Endothelial cell of umbilical vein (primary cell): ENCODE measurements at regions not wholly inside any gene's neighbourhood (a gene's known extent, or its start where the extent isn't known, plus 50 kb on each side); places are given as distances from the start of the nearest gene placed in this dataset.

Experiments
- BruUV-seq: library from RNA; stranded (reverse); fragments of 400-500 nt; replicated peaks from 2 replicates; lab custom pipeline; 2021; lab: Mats Ljungman, UMichigan
- CTCF ChIA-PET: fragments of 300-600, 350-600 bp; sonication (Branson Sonifier 250); formaldehyde crosslinking; loops from one replicate; lab custom pipeline; 2021; ENCODE audit warnings: antibody characterized with exemption, inconsistent platforms; lab: Charles Lee
- POLR2A ChIA-PET: fragments of 300-600, 350-600 bp; sonication (Branson Sonifier 250); formaldehyde crosslinking; loops from one replicate; lab custom pipeline; 2021; ENCODE audit warnings: antibody characterized with exemption, inconsistent platforms; lab: Charles Lee
- DNase-seq: peaks from one replicate; pipeline ENCODE4 v3.0.0-alpha.2; 2011; ENCODE audit warnings: low read depth, low spot score
- FAIRE-seq: peaks from 2 replicates; lab custom pipeline; 2011; peaks lifted over from hg19 to GRCh38; lab: Jason Lieb, UNC
- H2AFZ ChIP-seq: 2 replicates; pipeline ENCODE4 v1.6.0; 2012; ENCODE audit warnings: low read depth, low read length, control low read depth, inconsistent platforms
- H3K27ac ChIP-seq: 2 replicates; pipeline ENCODE4 v1.5.1; 2011; ENCODE audit warnings: low read depth, mild to moderate bottlenecking, control low read depth, low read length, moderate library complexity; ENCODE audit not compliant: insufficient read depth
- H3K27me3 ChIP-seq, 2 experiments: 2 replicates each; pipeline versions ENCODE4 v1.6.0 to v1.6.1; 2011; ENCODE audit warnings: low read length in 2 of 2, mixed read lengths in 1 of 2; ENCODE audit not compliant: control insufficient read depth in 2 of 2, insufficient read depth in 2 of 2
- H3K36me3 ChIP-seq, 2 experiments: 2 replicates in 1 of 2; 3 replicates in 1 of 2; pipeline ENCODE4 v1.5.1; 2011; ENCODE audit warnings: low read length in 2 of 2, mild to moderate bottlenecking in 1 of 2, moderate library complexity in 1 of 2; ENCODE audit not compliant: control insufficient read depth in 2 of 2, insufficient read depth in 2 of 2; ENCODE audit errors: extremely low read depth in 1 of 2
- H3K4me1 ChIP-seq: 3 replicates; pipeline ENCODE4 v1.5.1; 2011; ENCODE audit warnings: mild to moderate bottlenecking, low read length; ENCODE audit not compliant: control insufficient read depth, insufficient read depth; ENCODE audit errors: extremely low read depth
- H3K4me2 ChIP-seq: 2 replicates; pipeline ENCODE4 v1.6.1; 2011; ENCODE audit warnings: low read length, control low read depth, mixed read lengths; ENCODE audit not compliant: insufficient read depth
- H3K4me3 ChIP-seq, 3 experiments: fragments of 200-600 bp in 1 of 3; sonication (generic), shearing (Covaris generic) in 1 of 3; replicated peaks in 1 of 3; 2 replicates each; pipeline ENCODE4 v1.5.1; 2011 to 2016; ENCODE audit warnings: control low read depth in 3 of 3, low read length in 3 of 3, mild to moderate bottlenecking in 2 of 3, inconsistent platforms in 1 of 3, low read depth in 1 of 3, moderate library complexity in 1 of 3; ENCODE audit not compliant: insufficient read depth in 1 of 3
- H3K79me2 ChIP-seq: 2 replicates; pipeline ENCODE4 v1.6.0; 2012; ENCODE audit warnings: low read length, inconsistent platforms; ENCODE audit not compliant: control insufficient read depth, insufficient read depth
- H3K9ac ChIP-seq: replicated peaks from 2 replicates; pipeline ENCODE3; 2011; ENCODE audit warnings: low read length, control low read depth; ENCODE audit not compliant: insufficient read depth; ENCODE audit errors: extremely low read depth
- H3K9me1 ChIP-seq: replicated peaks from 3 replicates; pipeline ENCODE4 v1.6.0; 2011; ENCODE audit warnings: mild to moderate bottlenecking, low read length; ENCODE audit not compliant: control insufficient read depth, insufficient read depth; ENCODE audit errors: extremely low read depth
- H3K9me3 ChIP-seq: replicated peaks from 2 replicates; pipeline ENCODE4 v1.5.1; 2012; ENCODE audit warnings: low read length, inconsistent platforms; ENCODE audit not compliant: control insufficient read depth, insufficient read depth
- H4K20me1 ChIP-seq: replicated peaks from 2 replicates; pipeline ENCODE3; 2011; ENCODE audit warnings: mild to moderate bottlenecking, low read length; ENCODE audit not compliant: control insufficient read depth, insufficient read depth; ENCODE audit errors: extremely low read depth
- EZH2 ChIP-seq: IDR thresholded peaks from 2 replicates; pipeline ENCODE4 v1.6.1; 2012; ENCODE audit warnings: borderline replicate concordance, low read depth, mild to moderate bottlenecking, moderate library complexity, low read length, inconsistent platforms; ENCODE audit not compliant: severe bottlenecking
- FOS ChIP-seq: IDR thresholded peaks from 2 replicates; pipeline ENCODE4 v1.6.1; 2011; ENCODE audit warnings: mild to moderate bottlenecking, low read length, moderate library complexity, borderline replicate concordance; ENCODE audit not compliant: insufficient read depth
- GATA2 ChIP-seq: IDR thresholded peaks from 2 replicates; pipeline ENCODE4 v1.7.0; 2011; ENCODE audit warnings: low read depth, mild to moderate bottlenecking, moderate library complexity, mixed read lengths, low read length; ENCODE audit not compliant: insufficient read length, insufficient read depth
- JUN ChIP-seq: IDR thresholded peaks from 2 replicates; pipeline ENCODE4 v1.6.1; 2011; ENCODE audit warnings: borderline replicate concordance, low read depth; ENCODE audit not compliant: insufficient read length, insufficient read depth
- MYC ChIP-seq: IDR thresholded peaks from one replicate; pipeline ENCODE4 v1.6.1; 2011; ENCODE audit warnings: mild to moderate bottlenecking, low read depth, low read length
- POLR2A ChIP-seq: IDR thresholded peaks from 2 replicates; pipeline ENCODE4 v1.6.1; 2012; ENCODE audit warnings: low read depth, mild to moderate bottlenecking, control low read depth, low read length
- POLR2AphosphoS5 ChIP-seq: IDR thresholded peaks from 2 replicates; pipeline ENCODE4 v1.6.1; 2012; ENCODE audit warnings: low read depth, mild to moderate bottlenecking, control low read depth, low read length, moderate library complexity; ENCODE audit not compliant: insufficient read depth
- dilution Hi-C: fragments of 300-500 bp; cut with MboI; formaldehyde crosslinking; loops from one replicate; pipeline ENCODE4 v1.15.0; 2019; ENCODE audit warnings: low sequenced_read_pairs; ENCODE audit not compliant: extremely low pct_ligation_motif_present
- intact Hi-C: fragments of 100-400 bp; cut with micrococcal nuclease; formaldehyde crosslinking; loops from one replicate; pipeline ENCODE4 v1.10.0; 2022
- TF ChIP-seq, protein P1 (sequence below), 2 donors: IDR thresholded peaks; 1 replicate in 1 of 2; 2 replicates in 1 of 2; pipeline ENCODE4 v1.5.1; 2011; ENCODE audit warnings: low read length in 2 of 2, mild to moderate bottlenecking in 2 of 2, moderate library complexity in 2 of 2, control low read depth in 1 of 2, inconsistent platforms in 1 of 2, low read depth in 1 of 2; ENCODE audit not compliant: insufficient read depth in 1 of 2; ENCODE audit errors: extremely low read depth in 1 of 2

DNA sequence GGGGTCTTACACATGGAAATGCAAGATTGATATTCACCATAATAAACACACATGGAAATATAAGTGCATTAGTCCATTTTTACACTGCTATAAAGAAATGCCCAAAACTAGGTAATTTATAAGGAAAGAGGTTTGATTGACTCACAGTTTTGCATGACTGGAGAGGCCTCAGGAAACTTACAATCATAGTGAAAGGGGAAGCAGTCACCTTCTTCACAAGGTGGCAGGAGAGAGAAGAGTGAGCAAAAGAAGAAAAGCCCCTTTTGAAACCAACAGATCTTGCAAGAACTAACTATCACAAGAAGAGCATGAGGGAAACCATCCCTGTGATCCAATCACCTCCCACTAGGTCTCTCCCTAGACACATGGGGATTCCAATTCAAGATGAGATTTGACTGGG lies 111.7 kb upstream of the TP63 start:
- H4K20me1 ChIP-seq = no peaks in the 10 kb centered on the region
- no peaks in the 10 kb centered on the region for H3K27me3 ChIP-seq
- no peaks in the 10 kb centered on the region for H3K9me1 ChIP-seq
- DNase-seq (no peak), FAIRE-seq (no peak)
- H3K9ac ChIP-seq = no peak overlapping the region
- POLR2A ChIA-PET = no interaction called here
- no peak overlapping the region for H3K4me3 ChIP-seq
- H3K27ac ChIP-seq = no peak overlapping the region
- no peaks in the 10 kb centered on the region for H3K9me3 ChIP-seq
- no TSS peak for BruUV-seq
- H3K36me3 ChIP-seq = no peaks in the 10 kb centered on the region
- H3K79me2 ChIP-seq = no peaks in the 10 kb centered on the region
- no peaks in the 10 kb centered on the region for H3K4me1 ChIP-seq
- no peak overlapping the region for H2AFZ ChIP-seq
- CTCF ChIA-PET = no interaction called here
- dilution Hi-C loops (no loop called here), intact Hi-C loops (no loop called here)
- H3K4me2 ChIP-seq = no peak overlapping the region
- TF ChIP-seq, protein P1, sequence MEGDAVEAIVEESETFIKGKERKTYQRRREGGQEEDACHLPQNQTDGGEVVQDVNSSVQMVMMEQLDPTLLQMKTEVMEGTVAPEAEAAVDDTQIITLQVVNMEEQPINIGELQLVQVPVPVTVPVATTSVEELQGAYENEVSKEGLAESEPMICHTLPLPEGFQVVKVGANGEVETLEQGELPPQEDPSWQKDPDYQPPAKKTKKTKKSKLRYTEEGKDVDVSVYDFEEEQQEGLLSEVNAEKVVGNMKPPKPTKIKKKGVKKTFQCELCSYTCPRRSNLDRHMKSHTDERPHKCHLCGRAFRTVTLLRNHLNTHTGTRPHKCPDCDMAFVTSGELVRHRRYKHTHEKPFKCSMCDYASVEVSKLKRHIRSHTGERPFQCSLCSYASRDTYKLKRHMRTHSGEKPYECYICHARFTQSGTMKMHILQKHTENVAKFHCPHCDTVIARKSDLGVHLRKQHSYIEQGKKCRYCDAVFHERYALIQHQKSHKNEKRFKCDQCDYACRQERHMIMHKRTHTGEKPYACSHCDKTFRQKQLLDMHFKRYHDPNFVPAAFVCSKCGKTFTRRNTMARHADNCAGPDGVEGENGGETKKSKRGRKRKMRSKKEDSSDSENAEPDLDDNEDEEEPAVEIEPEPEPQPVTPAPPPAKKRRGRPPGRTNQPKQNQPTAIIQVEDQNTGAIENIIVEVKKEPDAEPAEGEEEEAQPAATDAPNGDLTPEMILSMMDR (IDR thresholded peaks at IDR 0.05; ENCODE audit: extremely low read depth in 1 of 2, insufficient read depth in 1 of 2, low read depth in 1 of 2, low read length in 2 of 2) = no peak
- no peak for TF ChIP-seq FOS

DNA sequence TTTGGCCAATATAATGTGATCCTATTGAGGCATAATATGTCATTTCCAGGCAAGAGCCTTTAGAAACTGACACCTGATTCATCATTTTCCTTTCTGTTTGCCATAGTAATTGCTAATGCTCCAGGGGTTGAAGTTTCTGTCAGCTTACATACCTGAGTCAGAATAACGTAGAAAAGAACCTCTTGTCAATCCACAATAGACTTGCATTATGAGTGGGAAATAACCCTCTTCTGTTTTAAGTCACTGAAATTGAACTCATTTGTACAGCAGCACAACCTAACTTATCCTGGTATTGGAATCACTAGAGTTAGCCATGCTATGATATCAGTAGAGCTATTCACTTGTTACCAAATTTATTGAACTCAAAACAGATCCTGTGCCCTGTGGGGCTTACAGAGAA lies 101.7 kb upstream of the TP63 start:
- H3K36me3 ChIP-seq = no peaks in the 10 kb centered on the region
- ChIA-PET CTCF (no interaction called here), POLR2A (no interaction called here)
- no peaks in the 10 kb centered on the region for H3K9me1 ChIP-seq
- no peaks in the 10 kb centered on the region for H3K4me1 ChIP-seq
- H2AFZ ChIP-seq = no peak overlapping the region
- H3K27me3 ChIP-seq = no peaks in the 10 kb centered on the region
- DNase-seq (no peak), FAIRE-seq (no peak)
- no peaks in the 10 kb centered on the region for H3K79me2 ChIP-seq
- no peak overlapping the region for H3K9ac ChIP-seq
- peaks cover 2% of the 10 kb centered on the region for H3K9me3 ChIP-seq
- no peak overlapping the region for H3K27ac ChIP-seq
- BruUV-seq = no TSS peak
- H3K4me2 ChIP-seq = no peak overlapping the region
- H4K20me1 ChIP-seq = no peaks in the 10 kb centered on the region
- no peak overlapping the region for H3K4me3 ChIP-seq
- TF ChIP-seq FOS (no peak), POLR2AphosphoS5 (no peak), POLR2A (no peak), GATA2 (no peak), MYC (no peak), EZH2 (no peak), JUN (no peak)
- TF ChIP-seq, protein P1 (IDR thresholded peaks at IDR 0.05; ENCODE audit: extremely low read depth in 1 of 2, insufficient read depth in 1 of 2, low read depth in 1 of 2, low read length in 2 of 2) = no peak
- intact Hi-C loops (no loop called here), dilution Hi-C loops (no loop called here)
